ENCODE measurements at regions not wholly inside any gene's neighbourhood (a gene's known extent, or its start where the extent isn't known, plus 50 kb on each side); places are given as distances from the start of the nearest gene placed in this dataset.

DNA sequence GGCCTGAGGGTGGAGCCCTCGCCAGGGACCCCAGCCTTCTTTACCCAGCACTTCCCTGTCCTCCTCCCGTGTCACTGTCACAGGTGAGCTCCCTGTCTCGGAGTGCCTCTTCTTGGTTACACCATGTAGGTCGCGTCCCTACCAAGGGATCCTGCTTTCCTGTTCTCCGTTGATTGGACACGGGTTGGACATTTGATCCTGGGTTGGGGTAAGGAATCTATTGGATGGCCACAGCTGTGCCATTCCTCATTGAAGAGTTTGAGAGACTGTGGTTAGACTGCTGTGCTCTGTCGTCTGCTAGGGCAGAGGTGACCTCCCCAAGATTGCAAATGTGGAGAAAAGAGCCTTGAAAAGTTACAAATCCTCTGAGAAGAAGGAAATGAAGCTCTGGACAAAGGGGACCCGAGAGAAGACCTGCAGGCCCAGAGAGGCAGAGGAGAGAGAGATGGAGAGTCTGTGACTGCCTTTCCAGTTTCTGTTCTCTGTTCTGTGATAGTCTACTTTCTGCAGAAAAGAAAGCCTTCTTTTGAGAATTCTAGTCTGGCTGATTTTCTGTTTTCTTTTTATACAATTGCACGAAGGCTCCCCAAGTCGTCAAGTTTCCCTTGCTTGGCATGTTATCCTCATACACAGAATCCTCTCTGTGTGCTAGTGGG is 325.7 kb upstream of the RGMA start:
- H3K4me3 Mint-ChIP-seq = no peak overlapping the region
- peaks cover 8% of the 10 kb centered on the region for H3K9me3 Mint-ChIP-seq
- no peak for DNase-seq (ENCODE audit: low read depth, low spot score)
- peak overlapping the region; percentile 75 for H3K27ac Mint-ChIP-seq (ENCODE audit: unreplicated experiment)
- H3K27me3 Mint-ChIP-seq (ENCODE audit: low read depth) = no peaks in the 10 kb centered on the region
- peaks cover 26% of the 10 kb centered on the region for H3K4me1 Mint-ChIP-seq
- TF ChIP-seq CTCF (conservative IDR thresholded peaks at IDR 0.05) = no peak
- peaks cover 15% of the 10 kb centered on the region for H3K36me3 Mint-ChIP-seq (ENCODE audit: low read depth)

GRCh38 chr15:93413745-93414144 is 324.7 kb upstream of the RGMA start:
- no peak for TF ChIP-seq CTCF (conservative IDR thresholded peaks at IDR 0.05)
- Mint-ChIP-seq H3K4me3 (no peak overlapping the region), H3K36me3 (ENCODE audit: low read depth) (peaks cover 15% of the 10 kb centered on the region), H3K27me3 (ENCODE audit: low read depth) (no peaks in the 10 kb centered on the region), H3K9me3 (peaks cover 8% of the 10 kb centered on the region), H3K4me1 (peaks cover 18% of the 10 kb centered on the region), H3K27ac (ENCODE audit: unreplicated experiment) (peak overlapping the region; percentile 43)
- DNase-seq (ENCODE audit: low read depth, low spot score) = no peak

GRCh38 chr15:93399121-93399520 is 310.1 kb upstream of the RGMA start:
- no peak for TF ChIP-seq CTCF (conservative IDR thresholded peaks at IDR 0.05)
- Mint-ChIP-seq H3K9me3 (peaks cover 25% of the 10 kb centered on the region), H3K4me3 (no peak overlapping the region), H3K27ac (ENCODE audit: unreplicated experiment) (no peak overlapping the region), H3K4me1 (no peaks in the 10 kb centered on the region), H3K27me3 (ENCODE audit: low read depth) (no peaks in the 10 kb centered on the region), H3K36me3 (ENCODE audit: low read depth) (peaks cover 48% of the 10 kb centered on the region)
- DNase-seq (ENCODE audit: low read depth, low spot score) = no peak

DNA sequence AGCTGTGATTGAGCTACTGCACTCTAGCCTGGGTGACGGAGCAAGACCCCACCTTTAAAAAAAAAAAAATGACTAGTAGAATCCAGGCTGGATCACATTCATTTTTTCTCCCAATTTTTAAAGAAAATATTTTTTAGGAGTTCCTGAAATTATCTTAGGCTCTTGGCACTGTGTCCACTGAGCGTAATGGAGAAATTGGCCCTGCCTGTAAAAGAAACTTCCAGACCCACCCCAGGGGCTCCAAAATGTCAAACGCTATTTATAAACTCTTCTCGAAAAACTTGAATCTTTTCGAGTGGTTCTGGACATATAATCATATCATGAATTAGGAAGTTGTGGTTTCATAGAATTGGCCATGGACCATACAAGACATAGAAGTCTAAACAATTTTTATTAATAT is 300.2 kb upstream of the RGMA start:
- Mint-ChIP-seq H3K27me3 (ENCODE audit: low read depth) (no peaks in the 10 kb centered on the region), H3K4me1 (peaks cover 6% of the 10 kb centered on the region), H3K36me3 (ENCODE audit: low read depth) (peaks cover 32% of the 10 kb centered on the region), H3K9me3 (peaks cover 4% of the 10 kb centered on the region), H3K27ac (ENCODE audit: unreplicated experiment) (no peak overlapping the region), H3K4me3 (no peak overlapping the region)
- no peak for TF ChIP-seq CTCF (conservative IDR thresholded peaks at IDR 0.05)
- no peak for DNase-seq (ENCODE audit: low read depth, low spot score)

- TF ChIP-seq CTCF (conservative IDR thresholded peaks at IDR 0.05) = no peak
- DNase-seq (ENCODE audit: low read depth, low spot score) = no peak
- Mint-ChIP-seq H3K4me1 (peaks cover 29% of the 10 kb centered on the region), H3K27me3 (ENCODE audit: low read depth) (peaks cover 2% of the 10 kb centered on the region), H3K9me3 (no peaks in the 10 kb centered on the region), H3K27ac (ENCODE audit: unreplicated experiment) (no peak overlapping the region), H3K36me3 (ENCODE audit: low read depth) (peaks cover 9% of the 10 kb centered on the region), H3K4me3 (no peak overlapping the region)
Observed at GRCh38 chr15:93384886-93385285, 295.9 kb upstream of the RGMA start.

Measured in neural crest cell (in vitro differentiated cells).